ENCODE measurements at regions not wholly inside any gene's neighbourhood (a gene's known extent, or its start where the extent isn't known, plus 50 kb on each side); places are given as distances from the start of the nearest gene placed in this dataset.

DNA sequence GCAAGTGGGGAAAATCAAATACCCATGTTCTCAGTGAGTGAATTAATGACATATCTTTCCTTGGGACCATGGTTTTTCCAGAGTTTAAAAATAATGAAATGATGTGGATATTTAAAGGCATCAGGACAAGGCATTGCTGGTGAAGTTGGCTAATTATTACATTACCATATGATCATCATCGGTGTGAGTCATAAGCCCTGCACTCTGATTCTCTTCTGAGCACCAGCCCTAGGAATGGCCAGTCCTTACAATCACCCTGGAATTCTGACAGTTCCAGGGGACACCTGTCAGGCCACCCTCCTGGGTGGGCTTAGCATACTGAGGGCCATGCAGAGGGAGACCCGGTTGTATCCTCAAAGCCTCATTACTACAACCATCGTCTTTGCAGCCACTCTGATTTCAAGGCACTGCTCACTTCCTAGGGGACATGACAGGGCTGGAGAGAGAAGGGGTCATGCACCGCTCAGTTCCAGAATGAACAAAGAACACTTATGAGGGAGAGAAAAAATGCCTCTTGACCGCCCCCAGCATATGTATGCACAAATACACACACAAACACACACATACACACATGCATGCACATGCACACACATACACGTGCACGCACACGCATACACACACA lies 365.0 kb downstream of the MIAT start:
- DNase-seq = no peak

DNA sequence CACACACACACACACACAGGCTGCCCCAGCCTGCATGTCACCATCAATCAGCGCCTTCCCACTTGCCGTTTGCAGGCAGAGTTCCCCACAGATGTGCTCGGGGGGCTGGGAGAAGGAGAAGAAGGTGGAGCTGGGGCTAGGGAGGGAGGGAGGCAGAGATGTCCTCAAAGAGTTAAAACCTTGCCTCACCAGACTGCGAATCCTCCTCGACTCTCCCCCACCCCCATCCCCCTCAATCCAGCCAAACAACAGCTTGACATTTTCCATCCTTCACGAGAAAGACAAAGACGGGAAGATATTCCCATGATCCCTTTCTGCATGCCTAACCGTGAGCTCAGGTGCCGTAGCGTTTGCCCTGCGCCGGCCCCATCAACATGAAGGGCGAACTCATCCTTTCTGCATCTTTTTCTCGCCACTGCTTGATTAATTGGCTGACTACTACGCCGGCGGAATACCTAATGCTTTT lies 365.5 kb downstream of the MIAT start:
- no peak for DNase-seq

DNA sequence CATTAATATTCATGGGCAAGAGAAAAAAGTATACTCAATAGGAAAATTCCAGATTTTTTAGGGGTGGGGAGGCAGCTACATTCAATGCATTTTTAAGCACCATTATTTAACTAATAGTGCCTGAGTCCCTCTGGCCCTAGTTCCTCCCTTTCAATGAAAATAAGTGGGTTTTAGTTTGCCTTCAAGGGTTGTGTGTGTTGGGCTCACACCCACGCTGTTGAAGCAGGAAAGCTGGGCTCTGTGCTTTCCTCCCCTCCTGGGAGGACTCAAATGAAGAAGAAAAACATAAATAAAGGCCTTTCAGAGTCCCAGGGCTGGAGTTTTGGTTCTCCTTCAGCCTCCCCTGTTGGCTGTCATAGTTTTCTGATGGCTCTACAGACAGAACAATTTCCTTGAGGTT lies 366.2 kb downstream of the MIAT start:
- no peak for DNase-seq

DNA sequence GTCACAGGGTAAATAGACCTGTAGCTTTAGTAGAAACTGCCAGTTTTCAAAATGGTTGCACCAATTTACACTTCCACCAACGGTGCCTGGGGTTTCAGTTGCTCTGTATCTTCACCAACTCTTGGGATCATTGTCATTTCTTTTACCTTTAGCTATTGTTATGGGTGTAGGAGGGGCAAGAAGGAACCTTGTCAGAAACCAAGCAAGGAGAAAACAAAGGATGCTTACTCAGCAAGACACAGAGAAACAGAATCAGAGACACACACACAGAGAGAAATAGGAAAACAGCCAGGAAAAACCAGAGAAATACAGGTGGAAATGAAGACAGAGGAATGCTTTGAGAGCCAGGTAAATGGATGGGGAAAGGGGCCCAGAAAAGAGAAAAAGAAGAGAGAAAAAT lies 367.6 kb downstream of the MIAT start:
- no peak for DNase-seq

GRCh38 chr22:27028093-27028492 lies 370.7 kb downstream of the MIAT start:
- DNase-seq = no peak

DNA sequence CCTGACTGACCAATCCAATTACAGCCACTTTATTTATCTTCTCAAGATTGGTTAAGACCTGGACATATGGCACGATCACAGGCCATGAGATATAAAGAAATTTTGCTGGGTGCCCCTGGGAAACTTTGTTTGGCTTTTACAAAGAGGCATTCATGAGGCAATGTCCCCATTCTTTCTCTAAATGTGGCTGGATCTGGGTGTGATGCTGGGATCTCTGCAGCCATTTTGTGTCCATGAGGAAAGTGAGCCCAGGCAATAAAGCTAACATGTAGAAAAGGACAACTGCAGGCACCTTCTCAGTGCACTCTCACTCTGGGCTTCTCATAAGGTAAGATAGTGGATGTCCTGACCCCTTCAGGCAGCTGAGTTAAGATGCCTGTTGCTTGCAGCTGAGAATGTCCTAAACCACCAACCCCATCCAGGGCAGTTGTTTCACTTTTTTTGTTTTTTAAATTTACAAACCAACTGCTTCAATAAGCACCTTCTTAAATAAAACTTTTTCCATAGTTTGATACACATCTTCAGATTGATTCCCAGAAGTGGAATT lies 372.3 kb downstream of the MIAT start:
- no peak for DNase-seq

DNA sequence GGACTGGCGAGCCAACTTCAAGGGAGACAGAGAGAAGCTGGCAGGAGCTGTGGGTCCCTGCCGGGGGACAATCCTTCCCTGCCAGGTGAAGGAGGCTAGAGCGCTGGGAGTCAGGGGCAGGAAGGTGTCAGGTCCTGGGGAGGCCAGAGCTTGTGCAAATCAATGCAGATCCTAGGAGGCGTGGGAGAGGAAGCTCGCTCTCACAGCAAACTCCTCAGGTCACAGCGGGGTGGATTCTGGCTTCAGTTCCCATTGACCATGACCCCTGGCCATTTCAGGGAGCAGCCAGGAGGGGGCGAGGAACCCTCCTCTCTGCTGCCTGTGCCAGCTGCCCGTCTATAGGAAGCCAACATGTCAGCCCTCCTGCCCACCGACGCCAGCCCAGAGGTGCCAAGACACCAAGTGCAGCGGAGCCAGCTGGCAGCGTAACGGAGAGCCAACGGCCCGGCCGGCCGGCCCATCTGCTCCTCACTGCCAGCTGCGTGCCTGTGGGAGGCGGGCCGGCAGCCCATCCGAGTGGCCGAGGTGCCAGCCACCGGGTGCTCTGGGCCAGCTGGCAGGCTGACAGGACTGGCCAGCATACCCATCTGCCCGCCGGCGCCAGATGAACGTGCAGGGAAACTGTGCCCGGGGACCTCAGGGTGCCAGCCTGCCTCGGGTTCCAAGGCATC lies 374.8 kb downstream of the MIAT start:
- DNase-seq = no peak

DNA sequence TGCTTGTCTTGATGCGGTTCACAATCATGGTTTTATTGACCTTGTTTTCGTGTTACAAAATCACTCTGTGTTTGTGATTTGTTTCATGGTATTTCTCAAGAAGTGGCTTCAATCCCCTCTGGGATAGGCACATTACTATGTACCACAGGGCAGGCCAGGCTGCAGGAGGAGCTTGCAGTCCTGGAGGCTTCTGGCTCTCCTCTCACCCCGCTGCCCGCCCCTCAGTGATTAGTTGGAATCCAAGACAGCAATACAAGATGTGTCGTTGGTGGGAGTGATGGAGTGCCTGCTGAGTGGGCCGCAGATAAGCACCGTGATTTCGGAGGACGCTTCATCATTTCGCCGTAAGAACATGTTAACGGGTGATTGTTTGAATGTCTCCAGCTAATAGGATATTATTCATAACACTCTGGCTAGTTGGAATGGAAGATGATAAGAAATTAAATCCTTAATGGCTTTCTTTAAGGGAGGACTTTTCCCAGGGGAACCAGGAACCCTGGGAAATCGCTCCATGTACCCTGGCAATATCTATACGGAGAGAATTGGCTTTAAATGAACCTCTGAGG lies 384.4 kb downstream of the MIAT start:
- DNase-seq = no peak

- DNase-seq = no peak
Observed at GRCh38 chr22:27043262-27043661, 385.9 kb downstream of the MIAT start.

DNA sequence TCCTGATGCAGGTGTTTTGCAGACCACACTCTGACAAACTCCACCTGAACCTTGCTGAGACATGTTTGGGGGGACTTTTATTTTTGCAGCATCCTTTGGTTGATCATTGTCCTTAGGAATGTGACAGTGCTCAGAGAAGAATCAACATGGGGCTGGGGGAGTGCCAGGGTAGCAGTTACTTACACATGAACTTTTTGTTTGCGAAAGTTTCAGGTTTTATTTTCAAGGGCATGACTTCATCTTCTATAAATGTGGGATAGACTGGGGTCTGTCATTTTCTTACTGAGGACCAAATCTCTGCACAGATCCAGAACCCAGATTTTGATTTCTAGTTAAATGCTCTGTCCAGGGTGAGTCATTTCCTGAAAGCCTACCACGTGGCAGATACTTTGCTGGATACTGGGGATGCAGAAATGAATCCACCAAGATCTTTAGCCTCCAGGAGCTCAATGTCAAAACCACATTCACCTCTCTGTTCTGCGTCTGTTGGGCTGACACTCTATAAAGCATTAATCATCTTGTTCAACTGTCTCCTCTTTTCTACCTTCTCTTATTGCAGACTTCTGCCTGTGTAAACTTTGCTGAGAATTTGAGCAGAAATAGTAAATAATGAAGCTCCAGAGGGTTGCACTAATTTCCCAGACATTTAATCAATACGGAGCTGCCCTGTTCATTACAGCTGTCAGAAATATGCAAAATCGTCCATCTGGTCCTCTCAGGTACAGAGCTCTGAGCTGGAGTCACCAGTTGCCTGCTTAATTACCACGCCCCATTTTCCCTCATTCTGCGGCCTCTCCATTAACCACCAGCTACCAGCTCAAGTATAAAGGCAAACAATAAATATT lies 387.9 kb downstream of the MIAT start:
- DNase-seq = no peak

GRCh38 chr22:27046086-27046485 lies 388.7 kb downstream of the MIAT start:
- no peak for DNase-seq

GRCh38 chr22:27046603-27047002 lies 389.2 kb downstream of the MIAT start:
- DNase-seq = no peak

DNA sequence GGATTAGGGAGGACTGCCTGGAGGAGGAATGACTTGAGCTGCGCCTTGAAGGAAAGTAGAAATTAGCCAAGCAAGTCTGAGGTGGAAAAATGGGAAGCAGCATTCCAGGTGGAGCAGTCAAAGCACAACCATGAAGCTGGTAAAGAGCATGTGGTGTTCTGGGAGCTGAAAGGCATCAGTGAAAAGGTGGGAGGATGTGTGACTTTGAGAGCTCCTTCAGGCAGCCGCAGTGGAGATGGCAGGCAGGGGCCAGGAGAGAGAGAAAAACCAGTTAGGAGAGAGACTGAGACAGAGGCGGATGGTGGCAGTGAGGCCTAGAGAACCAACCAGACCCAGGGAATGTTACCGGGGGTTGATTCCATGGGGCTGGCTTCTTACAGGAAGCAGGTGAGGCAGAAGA lies 393.4 kb downstream of the MIAT start:
- DNase-seq = no peak

GRCh38 chr22:27051407-27051806 lies 394.0 kb downstream of the MIAT start:
- no peak for DNase-seq

DNA sequence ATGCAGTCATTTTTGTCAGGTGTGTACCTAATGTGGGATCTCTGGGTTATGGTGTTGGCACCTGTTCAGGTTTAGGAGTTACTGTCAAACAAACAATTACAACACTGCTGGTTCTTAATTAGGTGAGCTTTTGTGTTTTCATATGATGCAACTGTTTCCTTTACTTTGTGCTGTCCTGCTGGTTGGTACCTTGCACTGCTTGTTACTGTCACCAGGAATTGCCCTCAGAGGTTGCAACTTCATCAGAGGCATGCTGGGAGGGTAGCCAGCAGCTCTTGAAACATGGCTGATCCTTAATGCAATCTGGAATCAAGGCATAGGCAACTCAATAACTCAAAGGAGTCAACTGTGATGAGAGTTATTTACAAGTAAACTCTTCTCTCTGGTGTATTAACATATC lies 400.3 kb downstream of the MIAT start:
- DNase-seq = no peak

DNA sequence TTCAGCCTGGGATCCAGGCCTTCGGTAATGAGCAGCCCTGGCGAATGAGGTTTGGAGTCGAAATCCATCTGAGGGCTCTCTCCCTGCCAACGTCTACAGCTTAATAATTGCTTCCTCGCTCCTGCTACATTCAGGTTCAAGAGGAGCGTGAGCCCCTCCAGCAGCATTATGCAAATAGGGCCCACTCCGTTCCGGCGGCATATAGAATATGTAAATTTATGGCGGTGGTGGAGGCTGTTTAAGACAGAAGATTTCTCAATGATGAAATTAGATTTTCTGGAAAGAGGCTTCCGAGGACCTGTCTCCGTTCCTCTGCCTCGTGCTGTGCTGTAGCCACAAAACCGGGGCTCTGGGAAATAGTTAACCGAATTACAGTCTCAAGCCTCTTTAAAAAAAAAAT lies 402.8 kb downstream of the MIAT start:
- no peak for DNase-seq

DNA sequence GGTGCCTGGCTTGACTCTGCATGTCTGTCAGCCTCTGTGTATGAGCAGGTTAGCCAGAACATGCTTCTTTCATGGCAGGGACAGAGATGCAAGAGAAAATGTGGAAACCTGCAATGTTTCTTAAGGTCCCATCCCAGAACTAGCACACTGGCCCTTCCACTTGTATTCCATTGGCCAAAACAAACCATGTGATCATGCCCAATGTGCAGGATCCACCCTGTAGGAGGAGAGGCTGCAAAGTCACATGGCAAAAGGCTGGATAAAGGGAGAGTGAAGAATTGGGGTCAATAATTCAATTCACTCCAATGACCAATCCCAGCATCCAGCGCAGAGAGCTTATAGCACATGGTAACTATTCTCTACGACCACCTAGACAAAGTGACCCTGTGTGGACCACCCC lies 405.5 kb downstream of the MIAT start:
- DNase-seq = no peak

DNA sequence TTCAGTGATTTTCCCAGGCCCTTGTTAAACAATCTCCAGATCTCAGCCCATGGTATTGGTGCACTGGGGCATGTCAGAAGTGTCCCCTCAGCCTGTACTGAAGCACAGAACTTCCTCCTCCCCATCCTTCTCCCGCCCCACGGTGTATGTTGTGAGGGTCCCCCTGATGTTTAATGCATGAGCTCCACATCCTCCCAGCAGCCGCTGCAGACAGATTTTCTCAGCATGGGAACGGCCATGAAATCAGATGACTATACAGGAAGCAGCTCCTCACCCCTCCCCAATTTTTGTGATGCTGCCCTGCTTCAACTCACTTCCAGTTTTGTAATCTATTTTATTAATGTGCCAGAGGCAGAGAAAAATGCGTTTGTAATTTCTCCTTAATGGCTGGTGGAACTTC lies 406.0 kb downstream of the MIAT start:
- DNase-seq = no peak

- no peak for DNase-seq
Observed at GRCh38 chr22:27063841-27064240, 406.5 kb downstream of the MIAT start.

DNA sequence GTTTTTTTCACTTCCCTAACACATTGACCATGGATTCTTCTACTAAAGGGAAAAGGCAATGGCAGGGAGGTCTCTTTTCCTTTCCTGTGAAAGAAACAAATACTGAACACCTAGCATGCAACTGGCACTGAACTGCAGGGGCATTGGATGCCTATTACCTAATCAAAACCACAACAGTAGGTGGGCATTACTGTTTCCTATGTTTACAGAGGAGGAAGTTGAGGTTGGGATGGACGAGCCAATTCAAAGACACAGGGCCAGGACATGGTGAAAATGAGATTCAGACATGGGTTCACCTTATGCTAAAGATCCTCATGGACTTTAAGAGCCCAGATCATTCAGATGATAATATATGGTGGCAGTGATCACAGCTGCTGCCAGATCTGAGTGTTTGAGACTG lies 407.0 kb downstream of the MIAT start:
- DNase-seq = no peak

- no peak for DNase-seq
Observed at GRCh38 chr22:27065279-27065678, 407.9 kb downstream of the MIAT start.

DNA sequence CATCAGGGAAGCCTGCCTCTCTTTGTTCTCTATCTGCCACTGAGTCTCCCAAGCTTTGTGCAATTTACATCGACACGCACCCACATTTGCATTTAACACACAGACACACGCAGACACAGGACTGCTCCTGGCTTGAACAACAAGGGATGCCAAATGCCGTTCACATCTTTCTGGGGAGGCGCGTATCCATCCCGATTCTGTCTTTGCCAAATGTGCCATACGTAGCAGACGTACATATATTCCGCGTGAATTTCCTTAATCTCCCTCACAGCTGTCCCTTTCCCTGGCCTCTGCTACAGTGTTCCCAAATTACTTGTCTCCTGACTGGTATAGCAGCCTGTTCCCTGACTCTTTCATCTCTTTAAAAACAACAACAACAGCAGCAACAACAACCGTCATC lies 409.5 kb downstream of the MIAT start:
- DNase-seq = no peak

- DNase-seq = peak; percentile 40
Observed at GRCh38 chr22:27068121-27068520, 410.7 kb downstream of the MIAT start.

Measured in activated CD4-positive, alpha-beta T cell treated with anti-CD3 and anti-CD28 coated beads, Interleukin-2, amount 50 U/mL, for 16 hours (primary cell).